ENCODE measurements at regions not wholly inside any gene's neighbourhood (a gene's known extent, or its start where the extent isn't known, plus 50 kb on each side); places are given as distances from the start of the nearest gene placed in this dataset.
"Not testable (repeated sequence)": the region's sequence is repeated elsewhere in the genome, so short reads cannot be mapped to it uniquely, and the experiment has no call there.

DNA sequence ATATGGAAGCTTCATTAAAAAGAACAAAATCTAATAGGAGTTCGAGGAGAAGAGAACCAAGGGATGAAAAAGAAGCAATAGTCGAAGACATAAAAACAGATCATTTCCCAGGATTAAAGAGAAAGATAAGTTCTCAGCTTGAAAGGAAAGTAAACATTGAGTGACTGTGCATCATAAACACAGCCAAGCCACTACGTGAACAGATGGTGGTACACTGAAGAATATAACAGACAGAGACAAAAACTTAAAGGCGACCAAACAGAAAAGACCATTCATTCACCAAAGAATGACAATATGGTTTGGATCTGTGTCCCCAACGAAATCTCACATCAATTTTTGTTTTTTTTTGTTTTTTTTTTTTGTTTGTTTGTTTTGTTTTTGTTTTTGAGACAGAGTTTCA, 210.8 kb upstream of the LINGO1 start:
- no peak overlapping the region for H3K4me3 ChIP-seq (ENCODE audit: low read depth, low read length)

- no peak overlapping the region for H3K4me3 ChIP-seq (ENCODE audit: low read depth, low read length)
These were observed 208.5 kb upstream of the LINGO1 start for GRCh38 chr15:77840991-77841775.

DNA sequence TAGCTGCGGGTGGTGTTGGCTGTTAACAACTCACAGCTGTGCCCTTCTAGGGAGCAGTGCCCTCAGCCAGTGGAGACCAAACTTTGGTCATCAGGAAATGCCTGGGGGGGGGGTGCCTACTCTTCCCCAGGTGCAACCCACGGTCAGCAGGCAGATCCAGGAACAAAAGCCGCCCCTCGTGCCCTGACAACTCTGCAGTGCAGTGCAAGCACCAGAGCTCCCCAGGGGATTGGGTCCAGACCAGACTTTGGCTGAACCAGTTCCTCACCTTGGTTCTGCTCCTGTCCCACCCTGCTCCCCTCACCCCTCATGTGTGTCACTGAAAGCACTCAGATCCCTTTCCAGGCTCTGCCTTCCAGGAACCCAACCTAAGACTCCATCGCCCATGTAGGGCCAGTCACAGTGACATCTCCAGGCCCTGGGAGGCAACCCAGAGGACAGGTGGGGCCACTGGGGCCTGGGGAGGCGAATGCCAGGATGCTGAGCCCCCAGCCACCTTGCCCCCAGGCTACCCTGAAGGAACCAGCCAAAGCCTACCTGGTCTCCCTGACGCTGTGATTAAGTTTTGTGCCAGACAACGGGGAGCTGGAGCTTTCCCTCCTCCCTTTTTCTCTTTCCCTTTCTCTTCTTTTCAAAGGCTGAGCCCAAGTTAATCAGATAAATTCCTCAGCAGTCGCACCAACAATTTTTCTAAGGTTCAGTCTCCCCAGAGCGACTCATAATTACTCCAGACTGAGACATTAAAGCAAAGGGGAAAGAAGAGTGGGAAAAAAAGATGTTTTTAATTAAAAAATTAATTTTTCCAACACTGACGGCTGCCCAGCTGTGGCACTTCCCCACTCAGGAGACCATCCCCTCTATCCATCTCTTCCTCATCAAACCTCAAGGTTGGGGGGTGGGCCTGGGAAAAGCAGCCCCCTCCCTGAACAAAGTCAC, 207.5 kb upstream of the LINGO1 start:
- no peak overlapping the region for H3K4me3 ChIP-seq (ENCODE audit: low read depth, low read length)

- no peak overlapping the region for H3K4me3 ChIP-seq (ENCODE audit: low read depth, low read length)
These were observed 206.7 kb upstream of the LINGO1 start for GRCh38 chr15:77839456-77839855.

- H3K4me3 ChIP-seq (ENCODE audit: low read depth, low read length): no peak overlapping the region
These were observed 205.9 kb upstream of the LINGO1 start for GRCh38 chr15:77838595-77838994.

DNA sequence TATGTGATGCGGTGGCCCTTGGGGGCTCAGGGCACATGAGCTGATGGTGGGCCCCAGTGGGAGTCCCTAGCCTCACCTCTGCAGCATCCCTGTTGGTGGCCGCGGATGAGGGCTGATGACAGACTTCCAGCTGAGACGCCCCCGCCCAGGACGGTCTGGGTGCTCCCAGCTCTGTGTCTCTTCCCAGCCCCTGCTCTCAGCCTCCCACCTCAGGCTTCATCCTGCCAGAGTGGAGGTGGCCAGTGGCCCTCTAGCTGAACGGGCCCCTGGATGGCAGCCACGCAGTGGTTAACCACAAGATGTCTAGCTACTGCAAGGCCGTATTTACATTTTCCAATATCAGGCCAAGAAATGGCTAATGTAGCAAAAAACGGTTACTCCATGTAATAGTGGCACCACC, 205.3 kb upstream of the LINGO1 start:
- no peak overlapping the region for H3K4me3 ChIP-seq (ENCODE audit: low read depth, low read length)

GRCh38 chr15:77837649-77838025, 204.9 kb upstream of the LINGO1 start:
- no peak overlapping the region for H3K4me3 ChIP-seq (ENCODE audit: low read depth, low read length)

DNA sequence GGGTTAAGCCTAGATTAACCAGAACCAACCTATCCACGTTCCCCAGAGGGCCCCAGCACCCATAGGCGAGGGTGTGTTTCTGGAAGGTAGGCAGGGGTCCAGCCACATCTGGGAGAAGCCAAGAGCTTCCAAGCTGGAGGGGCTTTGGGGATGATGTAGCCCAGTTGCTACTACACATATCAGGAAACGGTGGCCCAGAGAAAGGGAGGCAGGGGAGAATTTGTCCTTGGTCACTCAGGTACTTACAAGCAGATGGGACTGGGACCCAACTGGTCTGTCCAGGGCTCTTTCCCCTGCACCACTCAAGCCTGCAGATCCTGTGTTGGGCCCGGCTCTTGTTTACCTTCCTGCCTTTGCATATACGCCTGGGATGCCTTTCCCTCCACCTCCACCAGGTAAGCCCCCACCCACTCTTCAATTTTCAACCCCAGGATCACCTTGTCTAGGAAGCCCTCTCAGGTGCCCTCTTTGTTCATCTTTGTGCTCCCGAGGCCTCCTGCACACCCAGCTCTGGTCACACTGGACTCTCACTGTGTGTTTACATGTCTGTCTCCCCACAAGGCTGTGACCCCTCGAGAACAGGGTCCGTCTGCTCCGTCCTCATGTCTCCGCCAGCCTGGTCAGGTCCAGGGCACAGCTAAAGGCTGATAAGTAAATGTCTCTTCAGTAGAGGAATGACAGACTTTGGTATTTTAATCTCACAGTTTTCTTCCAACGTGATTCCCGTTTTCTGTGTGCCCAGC, 204.4 kb upstream of the LINGO1 start:
- H3K4me3 ChIP-seq (ENCODE audit: low read depth, low read length): no peak overlapping the region

- H3K4me3 ChIP-seq (ENCODE audit: low read depth, low read length): no peak overlapping the region
These were observed 203.5 kb upstream of the LINGO1 start for GRCh38 chr15:77836121-77836692.

GRCh38 chr15:77834276-77834990, 201.7 kb upstream of the LINGO1 start:
- H3K4me3 ChIP-seq (ENCODE audit: low read depth, low read length): no peak overlapping the region

DNA sequence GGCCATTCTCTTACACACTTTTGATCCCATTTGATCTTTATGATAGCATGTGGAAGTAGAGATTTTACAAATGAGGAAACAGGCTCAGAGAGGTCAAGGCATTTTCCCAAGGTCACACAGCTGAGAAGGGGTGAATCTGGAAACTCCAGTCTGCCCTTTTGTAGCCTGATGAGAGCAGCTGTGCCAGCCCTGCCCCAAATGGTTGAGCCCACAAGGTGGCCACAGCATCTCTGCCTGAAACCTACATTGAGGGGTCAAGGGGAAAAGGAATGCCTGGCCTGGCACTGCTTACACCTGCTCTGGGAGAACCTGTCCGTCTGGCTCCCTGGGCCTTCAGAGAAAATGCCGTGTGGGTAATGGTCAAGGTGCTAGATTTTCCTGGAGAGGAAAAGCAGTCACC, 200.2 kb upstream of the LINGO1 start:
- H3K4me3 ChIP-seq (ENCODE audit: low read depth, low read length): no peak overlapping the region

DNA sequence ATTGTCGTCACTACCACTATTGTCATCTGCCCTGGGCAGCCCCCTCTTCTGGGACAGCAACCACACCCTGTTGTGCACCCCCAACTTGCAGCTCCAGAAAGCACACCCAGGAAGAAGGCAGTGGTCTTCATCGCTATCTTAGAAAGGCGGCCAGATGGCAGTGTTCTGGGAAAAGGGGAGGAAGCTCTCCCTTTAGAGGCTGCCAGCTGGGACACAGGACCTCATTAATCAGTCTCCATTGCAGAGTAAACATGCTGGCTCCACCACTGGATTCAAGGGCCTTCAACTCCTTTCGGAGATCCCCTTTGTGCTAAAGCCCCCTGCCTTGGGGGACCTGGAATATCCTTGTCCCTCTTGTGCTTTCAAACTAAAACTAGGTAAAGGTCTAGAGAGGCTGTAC, 199.3 kb upstream of the LINGO1 start:
- H3K4me3 ChIP-seq (ENCODE audit: low read depth, low read length): no peak overlapping the region

DNA sequence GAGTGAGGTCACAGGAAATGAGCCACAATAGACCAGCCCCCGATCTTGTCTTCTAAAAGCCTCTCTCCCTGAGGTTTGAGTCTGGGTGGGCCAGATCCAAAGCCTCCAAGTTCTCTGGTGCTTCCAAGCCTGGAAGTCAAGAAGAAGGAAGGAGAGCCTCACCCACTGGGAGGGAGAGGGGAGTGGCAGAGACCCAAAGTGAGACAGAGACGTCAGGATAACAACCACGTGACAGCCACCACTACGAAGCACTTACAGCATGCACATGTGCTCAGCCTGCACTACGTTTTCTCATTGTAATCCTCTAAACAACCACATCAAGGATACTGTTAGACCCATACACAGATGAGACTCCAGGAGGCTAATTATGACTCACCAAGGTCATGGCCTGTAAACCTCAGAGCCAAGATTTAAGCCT, 197.3 kb upstream of the LINGO1 start:
- H3K4me3 ChIP-seq (ENCODE audit: low read depth, low read length): no peak overlapping the region

DNA sequence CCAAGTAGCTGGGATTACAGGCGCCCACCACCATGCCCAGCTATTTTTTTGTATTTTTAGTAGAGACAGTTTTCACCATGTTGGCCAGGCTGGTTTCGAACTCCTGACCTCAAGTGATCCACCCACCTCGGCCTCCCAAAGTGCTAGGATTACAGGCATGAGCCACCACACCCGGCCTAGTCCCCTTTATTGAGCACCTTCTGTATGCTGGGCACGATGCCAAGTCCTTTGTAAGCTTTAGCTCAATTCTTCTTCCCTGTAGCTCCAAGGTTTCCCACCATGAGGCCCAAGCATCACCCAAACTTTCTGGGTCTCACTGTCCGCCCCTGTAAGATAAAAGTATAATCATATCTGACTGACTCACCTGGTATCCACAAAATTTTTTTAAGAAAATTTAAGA, 196.6 kb upstream of the LINGO1 start:
- not testable (repeated sequence) for H3K4me3 ChIP-seq (ENCODE audit: low read depth, low read length)

GRCh38 chr15:77827860-77828259, 195.1 kb upstream of the LINGO1 start:
- no peak overlapping the region for H3K4me3 ChIP-seq (ENCODE audit: low read depth, low read length)

- H3K4me3 ChIP-seq (ENCODE audit: low read depth, low read length): no peak overlapping the region
These were observed 193.4 kb upstream of the LINGO1 start for GRCh38 chr15:77826006-77826695.

GRCh38 chr15:77825546-77825945, 192.8 kb upstream of the LINGO1 start:
- H3K4me3 ChIP-seq (ENCODE audit: low read depth, low read length): no peak overlapping the region

- H3K4me3 ChIP-seq (ENCODE audit: low read depth, low read length): no peak overlapping the region
These were observed 192.5 kb upstream of the LINGO1 start for GRCh38 chr15:77825252-77825542.

- H3K4me3 ChIP-seq (ENCODE audit: low read depth, low read length): no peak overlapping the region
These were observed 191.9 kb upstream of the LINGO1 start for GRCh38 chr15:77824361-77825251.
